Endothelial cell (in vitro differentiated cells): ENCODE measurements at regions not wholly inside any gene's neighbourhood (a gene's known extent, or its start where the extent isn't known, plus 50 kb on each side); places are given as distances from the start of the nearest gene placed in this dataset.

ENCODE experiments used
- DNase-seq: peaks from one replicate; pipeline ENCODE4 v3.0.0; 2021; ENCODE audit warnings: low spot score
- H3K27ac Mint-ChIP-seq: one replicate; pipeline ENCODE4 v1.8.0; 2021; ENCODE audit warnings: mixed read lengths, inconsistent platforms; ENCODE audit not compliant: unreplicated experiment
- H3K27me3 Mint-ChIP-seq: one replicate; pipeline ENCODE4 v1.8.0; 2021; ENCODE audit warnings: mild to moderate bottlenecking, moderate library complexity, mixed read lengths, inconsistent platforms; ENCODE audit not compliant: unreplicated experiment
- H3K36me3 Mint-ChIP-seq: one replicate; pipeline ENCODE4 v1.8.0; 2021; ENCODE audit warnings: mild to moderate bottlenecking, low read depth, mixed read lengths, inconsistent platforms; ENCODE audit not compliant: unreplicated experiment
- H3K4me1 Mint-ChIP-seq: one replicate; pipeline ENCODE4 v1.8.0; 2021; ENCODE audit warnings: mild to moderate bottlenecking, mixed read lengths, inconsistent platforms; ENCODE audit not compliant: unreplicated experiment
- H3K4me3 Mint-ChIP-seq: one replicate; pipeline ENCODE4 v1.8.0; 2021; ENCODE audit warnings: mild to moderate bottlenecking, mixed read lengths, inconsistent platforms; ENCODE audit not compliant: unreplicated experiment
- H3K9me3 Mint-ChIP-seq: one replicate; pipeline ENCODE4 v1.8.0; 2021; ENCODE audit warnings: mixed read lengths, inconsistent platforms; ENCODE audit not compliant: unreplicated experiment
- CTCF ChIP-seq: fragments of 200-600 bp; sonication (generic); IDR thresholded peaks from one replicate; pipeline ENCODE4 v1.5.0; 2021; ENCODE audit warnings: antibody characterized with exemption; ENCODE audit not compliant: unreplicated experiment

- Mint-ChIP-seq H3K4me3 (no peak overlapping the region), H3K9me3 (no peaks in the 10 kb centered on the region), H3K4me1 (no peaks in the 10 kb centered on the region), H3K27ac (no peak overlapping the region), H3K27me3 (no peaks in the 10 kb centered on the region), H3K36me3 (no peaks in the 10 kb centered on the region)
- no peak for TF ChIP-seq CTCF
- DNase-seq = no peak
Measured at GRCh38 chr18:43380104-43380672, 102.9 kb upstream of the SYT4 start.

- no peak overlapping the region for H3K4me3 Mint-ChIP-seq
- no peak for DNase-seq
- no peaks in the 10 kb centered on the region for H3K4me1 Mint-ChIP-seq
- no peak overlapping the region for H3K27ac Mint-ChIP-seq
- H3K9me3 Mint-ChIP-seq = no peaks in the 10 kb centered on the region
- H3K27me3 Mint-ChIP-seq = no peaks in the 10 kb centered on the region
- no peak for TF ChIP-seq CTCF
- H3K36me3 Mint-ChIP-seq = no peaks in the 10 kb centered on the region
Measured at GRCh38 chr18:43382641-43383403, 105.5 kb upstream of the SYT4 start.

- Mint-ChIP-seq H3K27me3 (no peaks in the 10 kb centered on the region), H3K4me3 (no peak overlapping the region), H3K36me3 (no peaks in the 10 kb centered on the region), H3K27ac (no peak overlapping the region), H3K9me3 (no peaks in the 10 kb centered on the region), H3K4me1 (no peaks in the 10 kb centered on the region)
- DNase-seq = no peak
- no peak for TF ChIP-seq CTCF
Measured at GRCh38 chr18:43389163-43389562, 111.9 kb upstream of the SYT4 start.

- Mint-ChIP-seq H3K4me1 (no peaks in the 10 kb centered on the region), H3K27ac (no peak overlapping the region), H3K27me3 (no peaks in the 10 kb centered on the region), H3K36me3 (no peaks in the 10 kb centered on the region), H3K9me3 (no peaks in the 10 kb centered on the region), H3K4me3 (no peak overlapping the region)
- TF ChIP-seq CTCF = no peak
- DNase-seq = no peak
Measured at GRCh38 chr18:43392168-43392567, 114.9 kb upstream of the SYT4 start.

- Mint-ChIP-seq H3K9me3 (no peaks in the 10 kb centered on the region), H3K4me1 (no peaks in the 10 kb centered on the region), H3K27ac (no peak overlapping the region), H3K4me3 (no peak overlapping the region), H3K36me3 (no peaks in the 10 kb centered on the region), H3K27me3 (no peaks in the 10 kb centered on the region)
- TF ChIP-seq CTCF = no peak
- DNase-seq = no peak
Measured at GRCh38 chr18:43393174-43393573, 115.9 kb upstream of the SYT4 start.
